Fibroblast of skin of right quadriceps (primary cell): ENCODE measurements at regions not wholly inside any gene's neighbourhood (a gene's known extent, or its start where the extent isn't known, plus 50 kb on each side); places are given as distances from the start of the nearest gene placed in this dataset.

Source experiments
- DNase-seq: peaks from one replicate; pipeline ENCODE4 v3.0.0-alpha.2; 2013

- DNase-seq = no peak
These were observed 111.4 kb upstream of the MBNL1 start for GRCh38 chr3:152157337-152157736.

- peak; percentile 89 for DNase-seq
These were observed 109.4 kb upstream of the MBNL1 start for GRCh38 chr3:152159328-152159727.

DNA sequence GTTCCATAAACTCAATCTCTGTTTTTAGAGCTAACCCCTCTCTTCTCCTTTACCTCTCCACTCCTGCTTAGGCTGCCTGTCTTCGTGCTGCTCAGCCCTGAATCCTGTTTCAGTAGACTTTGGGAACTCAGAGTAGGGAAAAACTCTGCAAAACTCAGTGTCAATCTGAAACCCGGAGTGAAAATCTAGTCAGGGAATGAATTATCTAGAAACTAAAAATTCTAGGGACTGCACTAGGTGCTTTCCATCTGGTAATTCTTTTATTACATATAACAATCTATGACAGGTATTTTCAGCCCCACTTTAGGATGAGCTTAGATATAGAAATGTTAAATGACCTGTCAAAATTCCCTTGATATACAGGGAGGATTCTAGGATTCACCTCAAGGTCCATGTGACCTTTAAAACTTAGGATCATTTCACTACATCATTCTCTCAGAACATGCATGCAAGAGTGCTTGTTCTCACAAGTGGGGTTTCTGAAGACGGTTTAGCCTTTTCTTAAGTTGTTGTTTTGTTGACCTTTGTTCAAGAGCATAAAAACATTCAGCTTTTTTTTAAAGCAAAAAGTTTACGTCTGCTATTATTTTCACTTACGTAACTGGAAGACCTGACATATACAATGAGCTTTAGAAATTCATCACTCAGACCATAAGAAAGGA lies 108.2 kb upstream of the MBNL1 start:
- DNase-seq = no peak

- peak; percentile 55 for DNase-seq
These were observed 96.3 kb upstream of the MBNL1 start for GRCh38 chr3:152172460-152172859.

GRCh38 chr3:152173627-152174026 lies 95.1 kb upstream of the MBNL1 start:
- no peak for DNase-seq

- no peak for DNase-seq
These were observed 93.7 kb upstream of the MBNL1 start for GRCh38 chr3:152174876-152175527.

DNA sequence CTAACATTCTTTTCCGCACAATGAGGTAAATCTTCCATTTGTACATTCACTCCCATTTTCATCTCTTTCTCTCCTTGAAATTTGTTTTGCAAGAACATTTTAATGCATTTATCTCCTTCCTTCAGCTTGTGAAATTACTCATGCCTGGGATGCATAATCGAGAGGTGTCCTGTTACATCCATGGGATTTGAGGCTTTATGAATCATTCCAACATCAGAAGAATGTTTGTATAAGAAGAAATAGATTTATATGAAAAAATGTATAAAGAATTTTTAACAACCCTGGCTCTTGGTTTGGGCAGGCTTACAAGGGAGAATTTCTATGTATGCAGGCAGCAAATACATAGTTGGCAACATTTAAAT lies 93.2 kb upstream of the MBNL1 start:
- peak; percentile 95 for DNase-seq

- DNase-seq = peak; percentile 68
These were observed 92.5 kb upstream of the MBNL1 start for GRCh38 chr3:152176241-152176640.

DNA sequence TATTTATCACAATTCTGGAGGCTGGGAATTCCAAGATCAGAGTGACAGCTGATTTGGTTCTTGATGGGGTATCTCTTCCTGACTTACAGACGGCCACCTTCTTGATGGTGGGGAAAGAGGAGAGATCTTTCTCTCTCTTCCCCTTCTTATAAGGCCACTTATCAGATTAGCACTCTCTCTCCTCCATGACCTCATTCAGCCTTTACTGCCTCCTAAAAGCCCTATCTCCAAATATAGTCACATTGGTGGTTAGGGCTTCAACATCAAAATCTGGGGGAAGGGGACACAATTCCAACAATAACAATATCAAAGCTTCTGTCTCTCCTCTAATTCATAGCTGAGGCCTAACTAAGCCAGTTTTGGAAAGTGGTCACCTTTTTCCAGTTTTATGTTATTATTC lies 91.7 kb upstream of the MBNL1 start:
- no peak for DNase-seq

DNA sequence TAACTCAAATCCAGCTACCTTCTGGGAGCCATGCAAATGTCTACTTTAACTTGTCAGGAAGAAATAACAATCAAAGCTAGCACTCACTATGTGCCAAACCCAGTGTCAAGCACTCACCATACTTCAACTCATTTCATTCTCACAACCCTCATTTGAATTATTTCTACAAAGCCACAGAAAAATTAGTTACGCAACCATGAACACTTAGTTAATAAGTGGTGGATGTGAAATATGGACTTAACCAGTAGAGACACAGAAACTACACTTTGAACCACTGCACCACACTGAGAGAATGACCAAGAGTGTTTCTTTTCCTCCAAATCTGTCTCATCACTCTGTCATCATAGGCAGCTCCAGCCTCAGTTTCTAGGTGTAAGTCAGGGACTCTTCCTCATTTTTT lies 91.0 kb upstream of the MBNL1 start:
- peak; percentile 18 for DNase-seq

DNA sequence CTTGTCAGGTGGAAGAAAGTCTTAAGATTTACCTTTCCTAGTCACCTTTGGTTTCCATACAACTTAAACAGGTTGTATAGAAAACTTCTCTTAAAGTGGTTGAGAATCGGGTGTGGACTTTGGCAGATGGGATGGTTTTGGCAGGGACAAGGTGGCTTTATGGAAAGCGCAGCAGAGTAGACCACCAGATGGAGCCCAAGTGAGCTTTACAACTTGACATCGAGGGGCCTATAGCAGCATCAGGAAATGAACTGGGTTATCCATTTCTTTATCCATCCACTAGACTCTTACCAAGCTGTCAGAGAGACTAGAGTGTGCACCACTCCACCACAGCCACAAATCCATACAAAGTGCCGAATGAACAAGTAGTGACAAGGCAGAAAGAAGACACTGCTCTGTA lies 85.3 kb upstream of the MBNL1 start:
- peak; percentile 46 for DNase-seq

DNA sequence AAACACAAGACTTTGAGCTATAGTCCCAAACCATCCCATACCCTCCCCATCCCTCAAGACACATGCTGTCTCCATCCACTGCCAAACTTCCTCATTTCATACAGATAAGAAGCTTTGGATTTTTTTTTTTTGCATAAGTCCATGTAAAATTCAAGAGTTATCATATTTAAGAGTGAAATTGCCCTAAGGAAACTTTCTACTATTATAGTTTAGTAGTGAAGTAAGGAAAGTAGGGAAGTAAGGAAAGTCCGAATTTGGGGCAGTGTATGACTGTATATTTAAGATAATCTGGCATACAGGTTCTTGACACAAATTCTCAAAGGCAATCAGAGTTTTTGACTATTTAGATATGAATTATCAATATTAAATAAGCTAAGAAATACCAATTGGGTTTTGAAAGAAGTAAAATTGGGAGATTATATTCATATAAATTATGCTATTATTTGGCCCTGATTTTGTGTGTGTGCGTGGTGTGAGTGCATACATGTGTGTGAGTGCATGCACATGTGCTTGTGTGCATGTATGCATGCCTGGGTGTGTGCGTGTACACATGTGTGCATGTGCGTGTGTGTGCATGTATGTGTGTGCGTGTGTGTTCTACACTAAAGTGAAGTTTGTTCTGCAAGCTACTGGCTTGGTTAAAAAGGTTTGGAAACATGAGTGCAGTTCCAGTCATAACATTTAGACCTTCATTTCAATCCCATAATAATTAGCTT lies 83.6 kb upstream of the MBNL1 start:
- no peak for DNase-seq

GRCh38 chr3:152185891-152186630 lies 82.7 kb upstream of the MBNL1 start:
- peak; percentile 79 for DNase-seq

DNA sequence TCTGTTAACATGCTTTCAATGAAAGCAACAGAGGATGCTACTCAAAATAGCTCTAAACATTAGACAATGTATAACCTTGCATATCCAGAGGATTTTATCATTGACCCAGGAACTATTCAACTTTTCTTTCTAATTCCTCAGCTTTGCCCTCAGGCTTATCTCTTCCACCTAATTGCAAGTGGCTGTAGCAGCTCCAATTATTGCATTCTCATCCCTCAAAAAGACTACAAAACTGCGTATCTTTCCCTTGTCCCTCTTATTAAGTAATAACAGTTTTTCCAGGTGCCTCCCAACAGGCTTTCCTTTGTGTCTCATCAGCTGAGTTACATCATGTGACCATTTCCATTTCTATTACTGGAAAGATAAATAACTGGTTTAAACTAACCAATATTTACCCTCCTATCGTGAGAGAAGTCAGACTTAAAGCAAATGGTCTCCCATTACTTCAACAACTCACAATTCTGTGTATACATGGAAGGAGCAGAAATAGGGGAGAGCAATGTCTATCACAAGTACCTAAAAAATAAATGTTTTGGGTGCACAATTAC lies 78.0 kb upstream of the MBNL1 start:
- no peak for DNase-seq

GRCh38 chr3:152192050-152192449 lies 76.7 kb upstream of the MBNL1 start:
- no peak for DNase-seq

- no peak for DNase-seq
These were observed 75.6 kb upstream of the MBNL1 start for GRCh38 chr3:152192936-152193672.

DNA sequence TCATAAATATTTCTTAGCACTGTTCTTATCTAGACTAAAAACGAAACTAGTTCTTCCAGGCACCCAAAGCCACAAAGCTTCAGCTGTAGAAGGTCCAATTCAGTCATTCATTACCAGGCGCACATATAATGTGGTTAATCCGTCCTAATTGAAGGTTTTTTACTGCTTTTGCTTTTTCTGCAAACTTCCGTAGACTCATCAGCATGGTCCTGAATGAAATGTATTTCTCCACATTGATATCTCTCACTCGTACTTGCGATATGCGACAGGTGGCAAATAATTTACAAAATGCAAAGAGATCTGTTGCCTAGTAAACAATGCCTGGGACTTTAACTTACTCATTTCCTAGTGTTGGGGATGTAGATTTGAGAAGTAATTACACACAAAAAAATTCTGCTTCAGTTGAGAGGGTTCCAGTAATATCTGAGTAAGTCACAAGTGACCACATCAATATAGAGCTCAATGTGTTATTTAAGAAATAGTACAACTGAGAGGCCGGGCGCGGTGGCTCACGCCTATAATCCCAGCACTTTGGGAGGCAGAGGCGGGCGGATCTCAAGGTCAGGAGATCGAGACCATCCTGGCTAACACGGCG lies 75.0 kb upstream of the MBNL1 start:
- no peak for DNase-seq

- no peak for DNase-seq
These were observed 73.5 kb upstream of the MBNL1 start for GRCh38 chr3:152195206-152195605.

GRCh38 chr3:152196782-152197181 lies 71.9 kb upstream of the MBNL1 start:
- no peak for DNase-seq

- peak; percentile 27 for DNase-seq
These were observed 71.3 kb upstream of the MBNL1 start for GRCh38 chr3:152197451-152197850.

GRCh38 chr3:152197937-152198336 lies 70.8 kb upstream of the MBNL1 start:
- no peak for DNase-seq

- no peak for DNase-seq
These were observed 70.1 kb upstream of the MBNL1 start for GRCh38 chr3:152198665-152199064.
